Smooth muscle cell (in vitro differentiated cells): ENCODE measurements at regions not wholly inside any gene's neighbourhood (a gene's known extent, or its start where the extent isn't known, plus 50 kb on each side); places are given as distances from the start of the nearest gene placed in this dataset.

Experiments used
- DNase-seq: peaks from one replicate; lab custom pipeline; 2025; ENCODE audit not compliant: unreplicated experiment; lab: John Stamatoyannopoulos, UW
- H2AFZ ChIP-seq: fragments of 200-600 bp; sonication (generic); 2 replicates; pipeline ENCODE4 v1.6.0; 2016; ENCODE audit warnings: antibody characterized with exemption, low read depth, mild to moderate bottlenecking
- H3F3A ChIP-seq: fragments of 200-600 bp; sonication (generic); 2 replicates; pipeline ENCODE4 v1.6.0; 2017; ENCODE audit warnings: antibody characterized with exemption, low read depth
- H3K27ac ChIP-seq: fragments of 200-600 bp; sonication (generic); 2 replicates; pipeline ENCODE4 v1.5.1; 2016; ENCODE audit warnings: low read depth, mild to moderate bottlenecking
- H3K27me3 ChIP-seq: fragments of 200-600 bp; sonication (generic); 2 replicates; pipeline ENCODE4 v1.6.1; 2016; ENCODE audit warnings: low read depth, mild to moderate bottlenecking
- H3K36me3 ChIP-seq: fragments of 200-600 bp; sonication (generic); 2 replicates; pipeline ENCODE4 v1.5.1; 2016; ENCODE audit warnings: low read depth
- H3K4me1 ChIP-seq: fragments of 200-600 bp; sonication (generic); 2 replicates; pipeline ENCODE4 v1.5.1; 2016; ENCODE audit warnings: low read depth
- H3K4me2 ChIP-seq: fragments of 200-600 bp; sonication (generic); 2 replicates; pipeline ENCODE4 v1.6.0; 2016; ENCODE audit warnings: mild to moderate bottlenecking
- H3K4me3 ChIP-seq: fragments of 200-600 bp; sonication (generic); 2 replicates; pipeline ENCODE4 v1.5.1; 2016; ENCODE audit warnings: mild to moderate bottlenecking
- H3K79me2 ChIP-seq: fragments of 200-600 bp; sonication (generic); 2 replicates; pipeline ENCODE4 v1.6.0; 2016; ENCODE audit warnings: low read depth, mild to moderate bottlenecking
- H3K9ac ChIP-seq: fragments of 200-600 bp; sonication (generic); 2 replicates; pipeline ENCODE4 v1.6.0; 2016; ENCODE audit warnings: low read depth
- H3K9me3 ChIP-seq: fragments of 200-600 bp; sonication (generic); replicated peaks from 2 replicates; pipeline ENCODE4 v1.5.1; 2016; ENCODE audit warnings: low read depth
- H4K20me1 ChIP-seq: fragments of 200-600 bp; sonication (generic); 2 replicates; pipeline ENCODE4 v1.6.0; 2016; ENCODE audit warnings: low read depth
- WGBS: methylation state at CpG from one replicate; pipeline ENCODE4 v1.1.7; 2016; ENCODE audit warnings: low lambda C conversion rate; 5-methylcytosine and 5-hydroxymethylcytosine counted together
- TF ChIP-seq, protein P1 (sequence below): fragments of 200-600 bp; sonication (generic); IDR thresholded peaks from 2 replicates; pipeline ENCODE4 v1.5.1; 2017; ENCODE audit warnings: borderline replicate concordance, mild to moderate bottlenecking, antibody characterized with exemption; ENCODE audit not compliant: insufficient read depth, poor library complexity, severe bottlenecking

DNA sequence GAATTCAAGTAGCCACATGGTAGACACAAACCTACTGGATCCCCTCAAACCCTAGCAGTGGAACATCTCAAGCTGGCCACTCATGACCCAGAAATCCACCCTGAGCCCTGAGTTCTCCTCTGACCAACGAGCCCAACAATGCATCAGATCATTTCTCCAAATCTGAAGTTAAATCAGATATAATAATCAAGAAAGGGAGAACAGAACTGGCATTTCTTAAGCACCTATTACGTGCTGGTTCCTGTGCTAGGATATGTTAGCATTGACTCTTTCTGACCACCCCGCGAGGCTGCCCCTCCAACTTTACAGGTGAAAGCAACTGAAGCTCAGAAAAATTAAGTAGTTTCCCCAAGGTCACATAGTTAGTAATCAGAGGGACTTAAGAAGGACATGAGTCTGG lies 51.5 kb upstream of the CCDC174 start:
- no peak overlapping the region for H3K27ac ChIP-seq
- H3F3A ChIP-seq: no peaks in the 10 kb centered on the region
- H3K4me2 ChIP-seq: no peak overlapping the region
- TF ChIP-seq, protein P1, sequence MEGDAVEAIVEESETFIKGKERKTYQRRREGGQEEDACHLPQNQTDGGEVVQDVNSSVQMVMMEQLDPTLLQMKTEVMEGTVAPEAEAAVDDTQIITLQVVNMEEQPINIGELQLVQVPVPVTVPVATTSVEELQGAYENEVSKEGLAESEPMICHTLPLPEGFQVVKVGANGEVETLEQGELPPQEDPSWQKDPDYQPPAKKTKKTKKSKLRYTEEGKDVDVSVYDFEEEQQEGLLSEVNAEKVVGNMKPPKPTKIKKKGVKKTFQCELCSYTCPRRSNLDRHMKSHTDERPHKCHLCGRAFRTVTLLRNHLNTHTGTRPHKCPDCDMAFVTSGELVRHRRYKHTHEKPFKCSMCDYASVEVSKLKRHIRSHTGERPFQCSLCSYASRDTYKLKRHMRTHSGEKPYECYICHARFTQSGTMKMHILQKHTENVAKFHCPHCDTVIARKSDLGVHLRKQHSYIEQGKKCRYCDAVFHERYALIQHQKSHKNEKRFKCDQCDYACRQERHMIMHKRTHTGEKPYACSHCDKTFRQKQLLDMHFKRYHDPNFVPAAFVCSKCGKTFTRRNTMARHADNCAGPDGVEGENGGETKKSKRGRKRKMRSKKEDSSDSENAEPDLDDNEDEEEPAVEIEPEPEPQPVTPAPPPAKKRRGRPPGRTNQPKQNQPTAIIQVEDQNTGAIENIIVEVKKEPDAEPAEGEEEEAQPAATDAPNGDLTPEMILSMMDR: no peak
- no peaks in the 10 kb centered on the region for H3K9me3 ChIP-seq
- no peak for DNase-seq
- no peak overlapping the region for H2AFZ ChIP-seq
- H3K4me1 ChIP-seq: no peaks in the 10 kb centered on the region
- no peaks in the 10 kb centered on the region for H3K79me2 ChIP-seq
- no peaks in the 10 kb centered on the region for H3K36me3 ChIP-seq
- no peaks in the 10 kb centered on the region for H4K20me1 ChIP-seq
- no peak overlapping the region for H3K4me3 ChIP-seq
- WGBS: 76% methylated on average over 4 of the region's 4 CpGs
- no peak overlapping the region for H3K9ac ChIP-seq
- peaks cover 53% of the 10 kb centered on the region for H3K27me3 ChIP-seq

DNA sequence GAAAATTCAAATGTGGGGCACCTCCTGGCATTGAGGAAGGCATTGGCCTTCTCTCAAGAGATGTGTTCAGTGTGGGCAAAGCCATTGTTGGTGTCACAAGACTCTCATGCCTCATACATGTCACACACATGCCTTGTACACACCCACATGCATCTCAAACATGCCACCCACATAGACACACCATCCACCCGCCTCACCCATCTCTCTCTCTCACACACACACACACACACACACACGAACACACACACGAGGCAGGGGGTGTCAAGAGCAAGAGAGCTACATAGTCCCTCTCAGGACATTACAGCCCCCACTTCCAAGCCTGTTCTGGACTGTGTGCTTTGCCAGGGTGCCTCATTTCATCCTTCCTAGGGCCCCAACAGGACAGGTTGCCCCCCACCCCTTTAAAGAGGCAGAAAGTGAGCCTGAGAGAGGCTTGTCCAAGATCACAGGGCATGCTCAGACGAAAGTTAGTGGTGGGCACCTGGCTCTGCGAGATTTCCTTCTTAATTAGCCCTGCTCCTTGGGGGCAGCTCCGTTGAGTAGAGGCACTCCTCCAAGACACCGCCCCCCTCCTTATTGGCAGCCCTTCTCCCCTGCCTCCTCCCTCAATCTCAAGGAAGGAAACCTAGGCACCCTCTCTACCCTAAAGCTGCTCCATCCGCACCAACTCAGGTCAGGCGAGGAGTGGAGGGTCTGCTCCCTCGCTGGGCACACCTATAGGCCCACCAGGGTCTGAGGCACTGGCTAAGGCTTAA lies 50.5 kb upstream of the CCDC174 start:
- H3K9me3 ChIP-seq: no peaks in the 10 kb centered on the region
- 76% methylated on average over 9 of the region's 10 CpGs for WGBS
- no peak overlapping the region for H2AFZ ChIP-seq
- H3K9ac ChIP-seq: no peak overlapping the region
- TF ChIP-seq, protein P1: no peak
- H3K4me2 ChIP-seq: no peak overlapping the region
- H3K27me3 ChIP-seq: peaks cover 53% of the 10 kb centered on the region
- H3K4me3 ChIP-seq: no peak overlapping the region
- no peaks in the 10 kb centered on the region for H3F3A ChIP-seq
- H3K79me2 ChIP-seq: no peaks in the 10 kb centered on the region
- H3K36me3 ChIP-seq: no peaks in the 10 kb centered on the region
- H4K20me1 ChIP-seq: no peaks in the 10 kb centered on the region
- H3K4me1 ChIP-seq: no peaks in the 10 kb centered on the region
- no peak overlapping the region for H3K27ac ChIP-seq
- no peak for DNase-seq

DNA sequence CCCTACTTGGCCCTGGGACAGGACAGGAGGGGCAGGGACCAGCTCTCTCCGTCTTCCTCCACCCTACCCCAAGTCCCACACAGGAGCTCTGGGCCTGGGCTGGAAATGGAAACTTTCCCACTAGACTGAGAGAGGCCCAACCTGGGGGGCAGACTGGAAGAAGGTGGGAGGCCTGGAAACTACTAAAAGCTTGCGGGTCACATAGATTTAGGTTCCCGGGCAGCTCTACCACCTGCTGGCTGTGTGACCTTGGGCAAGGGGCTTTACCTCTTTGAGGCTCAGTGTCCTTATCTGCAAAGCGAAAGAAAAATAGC lies 49.9 kb upstream of the CCDC174 start:
- no peak overlapping the region for H3K27ac ChIP-seq
- no peaks in the 10 kb centered on the region for H3K79me2 ChIP-seq
- no peak overlapping the region for H3K9ac ChIP-seq
- 58% methylated on average over 4 of the region's 4 CpGs for WGBS
- no peak overlapping the region for H3K4me3 ChIP-seq
- TF ChIP-seq, protein P1: no peak
- H3K4me1 ChIP-seq: no peaks in the 10 kb centered on the region
- H3K27me3 ChIP-seq: peaks cover 53% of the 10 kb centered on the region
- no peaks in the 10 kb centered on the region for H4K20me1 ChIP-seq
- no peak overlapping the region for H2AFZ ChIP-seq
- H3K36me3 ChIP-seq: no peaks in the 10 kb centered on the region
- H3K9me3 ChIP-seq: no peaks in the 10 kb centered on the region
- no peak overlapping the region for H3K4me2 ChIP-seq
- DNase-seq: no peak
- H3F3A ChIP-seq: no peaks in the 10 kb centered on the region
